GM18868 (cell line): ENCODE measurements at regions not wholly inside any gene's neighbourhood (a gene's known extent, or its start where the extent isn't known, plus 50 kb on each side); places are given as distances from the start of the nearest gene placed in this dataset.
A peak's percentile ranks its signal among the peaks of the same experiment; 100 is the strongest.

Experiments
- ATAC-seq: cut with Tn5 transposase; IDR thresholded peaks from one replicate; pipeline ENCODE4 v1.9.1; 2021; ENCODE audit warnings: mild to moderate bottlenecking, moderate library complexity; ENCODE audit not compliant: unreplicated experiment

DNA sequence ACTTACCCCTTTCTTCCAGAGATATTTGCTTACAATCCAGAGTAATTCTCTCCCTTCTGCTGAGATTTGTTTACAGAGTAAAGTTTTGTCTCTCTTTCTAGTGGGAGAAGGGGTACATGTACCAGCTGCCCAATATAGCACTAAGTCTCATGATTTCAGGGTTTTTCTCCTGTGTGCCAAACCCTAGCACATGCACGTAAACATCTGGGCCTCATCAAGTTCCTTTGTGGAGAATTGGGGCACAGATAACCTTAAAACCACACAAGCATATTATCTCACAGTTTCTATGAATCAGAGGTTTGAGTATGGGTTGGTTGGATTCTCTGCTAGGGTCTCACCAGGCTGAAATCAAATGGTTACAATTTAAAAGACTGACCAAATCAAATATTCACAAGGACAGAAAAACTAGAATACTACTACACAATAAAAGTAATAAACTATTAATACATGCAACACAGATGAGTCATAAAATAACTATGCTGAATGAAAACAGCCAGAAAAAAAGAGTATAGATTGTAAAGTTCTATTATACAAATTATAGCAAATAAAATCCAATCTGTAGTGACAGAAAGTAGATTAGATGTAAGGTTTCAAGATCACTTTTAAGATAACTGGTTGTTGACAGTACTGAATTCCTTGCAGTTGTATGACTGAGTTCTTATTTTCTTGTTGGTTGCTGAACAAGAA is 347.4 kb upstream of the PTBP2 start:
- no peak for ATAC-seq

DNA sequence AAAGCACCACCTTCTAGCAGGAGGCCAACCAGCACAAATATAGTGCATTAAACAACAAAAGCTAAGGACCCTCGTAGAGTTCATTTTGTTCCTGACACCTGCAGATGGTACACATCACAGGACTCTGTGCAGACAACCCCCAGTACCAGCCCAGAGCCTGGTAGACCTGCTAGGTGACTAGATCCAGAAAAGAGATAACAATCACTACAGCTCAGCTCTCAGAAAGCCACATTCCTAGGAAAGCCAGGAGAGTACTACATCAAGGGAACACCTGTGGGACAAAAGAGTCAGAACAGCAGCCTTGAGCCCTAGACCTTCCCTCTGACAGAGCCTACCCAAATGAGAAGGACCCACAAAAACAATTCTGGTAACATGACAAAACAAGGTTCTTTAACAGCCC is 344.7 kb upstream of the PTBP2 start:
- no peak for ATAC-seq

DNA sequence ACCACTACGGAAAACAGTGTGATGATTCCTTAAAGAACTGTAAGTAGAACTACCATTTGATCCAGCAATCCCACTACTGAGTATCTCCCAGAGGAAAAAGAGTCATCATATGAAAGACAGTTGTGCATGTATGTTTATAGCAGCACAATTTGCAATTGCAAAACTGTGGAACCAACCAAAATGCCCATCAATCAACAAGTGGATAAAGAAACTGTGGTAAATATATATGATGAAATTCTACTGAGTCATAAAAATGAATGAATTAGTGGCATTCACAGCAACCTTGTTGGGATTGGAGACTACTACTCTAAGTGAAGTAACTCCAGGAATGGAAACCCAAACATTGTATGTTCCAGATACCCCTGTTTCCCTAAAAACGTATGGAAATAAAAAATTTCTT is 337.0 kb upstream of the PTBP2 start:
- no peak for ATAC-seq

DNA sequence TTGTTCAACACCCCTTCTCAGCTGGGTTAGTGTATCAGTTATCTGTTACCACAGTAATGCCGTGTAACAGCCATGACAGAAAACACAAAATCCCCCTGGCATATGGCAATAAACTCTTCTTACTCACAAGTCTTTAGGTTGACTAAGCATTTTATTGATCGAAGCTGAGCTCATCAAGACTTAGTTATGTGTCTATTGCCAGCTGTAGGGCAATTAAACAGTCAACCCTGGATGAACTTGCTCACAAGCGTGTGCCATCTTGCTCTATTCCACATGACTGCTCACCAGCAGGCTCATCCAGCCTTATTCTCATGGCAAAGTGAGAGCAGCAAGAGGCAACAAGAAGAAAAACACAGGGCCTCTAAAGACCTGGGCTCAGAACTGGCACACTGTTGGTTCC is 333.8 kb upstream of the PTBP2 start:
- ATAC-seq, result no peak

DNA sequence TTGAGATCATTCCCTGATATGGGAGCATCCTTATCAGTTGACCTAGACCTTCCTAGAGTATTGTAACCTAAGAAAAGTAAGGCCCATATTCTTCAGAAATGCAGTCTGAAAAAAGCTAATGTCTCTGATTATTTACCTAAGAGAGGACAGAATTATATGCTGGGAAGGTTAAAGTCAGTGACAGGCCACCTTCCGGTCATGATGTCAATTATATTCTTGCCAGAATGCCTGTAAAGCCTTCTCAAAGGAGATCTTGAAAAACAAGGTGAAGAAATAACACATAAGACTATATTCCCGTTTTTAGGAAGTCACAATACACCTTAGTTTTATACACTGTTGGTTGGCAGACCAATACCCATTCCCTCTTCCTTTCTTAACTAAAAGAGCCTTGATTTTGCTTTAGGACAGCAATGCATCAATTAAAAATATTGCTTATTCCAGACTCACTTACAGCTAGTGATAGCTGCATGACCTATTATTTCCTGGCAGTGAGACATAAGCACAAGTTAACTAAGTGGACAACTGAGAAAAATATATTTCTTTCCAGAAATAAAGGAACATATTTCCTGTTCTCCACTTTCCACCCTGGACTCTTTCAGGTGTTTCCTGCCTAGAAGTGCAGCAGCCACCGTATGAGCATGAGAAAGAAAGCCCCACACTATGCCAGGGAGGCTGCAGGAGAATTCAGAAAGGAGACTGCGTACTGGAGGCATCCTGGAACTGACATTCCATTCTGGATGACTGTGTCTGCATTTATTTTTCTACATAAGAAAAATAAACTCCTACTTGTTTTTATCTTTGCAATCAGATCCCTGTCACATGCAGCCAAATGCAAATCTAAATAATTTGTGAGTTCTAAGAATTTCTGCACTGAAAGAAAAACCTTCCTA is 332.9 kb upstream of the PTBP2 start:
- no peak for ATAC-seq

DNA sequence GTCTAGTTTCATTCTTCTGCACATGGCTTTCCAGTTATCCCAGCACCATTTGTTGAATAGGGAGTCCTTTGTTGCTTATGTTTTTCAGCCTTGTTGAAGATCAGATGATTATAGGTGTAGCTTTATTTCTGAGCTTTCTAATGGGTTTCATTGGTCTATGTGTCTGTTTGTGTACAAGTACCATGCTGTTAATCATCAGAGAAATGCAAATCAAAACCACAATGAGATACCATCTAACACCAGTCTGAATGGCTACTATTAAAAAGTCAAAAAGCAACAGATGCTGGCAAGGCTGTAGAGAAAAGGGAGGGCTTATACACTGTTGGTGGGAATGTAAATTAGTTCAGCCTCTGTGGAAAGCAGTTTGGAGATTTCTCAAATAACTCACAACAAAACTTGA is 321.5 kb upstream of the PTBP2 start:
- no peak for ATAC-seq

DNA sequence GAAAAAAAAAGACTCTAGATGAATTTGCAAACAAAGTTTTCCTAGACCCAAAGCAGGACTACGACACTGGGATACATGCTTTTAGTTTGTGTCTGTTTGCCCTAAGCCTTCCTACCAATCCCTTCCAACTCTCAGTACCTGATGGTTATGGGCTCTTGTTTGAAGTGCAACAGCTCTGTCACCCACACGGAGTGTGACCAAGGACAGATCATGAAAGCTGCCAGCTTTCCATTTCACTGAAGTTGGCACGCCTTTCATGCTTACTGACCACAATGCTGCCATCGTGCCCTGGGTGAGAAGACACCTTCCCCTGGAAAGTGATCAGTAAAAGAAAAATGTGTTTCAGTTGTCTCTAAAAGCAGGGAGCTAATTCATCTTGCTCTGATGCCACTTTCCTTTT is 312.5 kb upstream of the PTBP2 start:
- ATAC-seq, result no peak

DNA sequence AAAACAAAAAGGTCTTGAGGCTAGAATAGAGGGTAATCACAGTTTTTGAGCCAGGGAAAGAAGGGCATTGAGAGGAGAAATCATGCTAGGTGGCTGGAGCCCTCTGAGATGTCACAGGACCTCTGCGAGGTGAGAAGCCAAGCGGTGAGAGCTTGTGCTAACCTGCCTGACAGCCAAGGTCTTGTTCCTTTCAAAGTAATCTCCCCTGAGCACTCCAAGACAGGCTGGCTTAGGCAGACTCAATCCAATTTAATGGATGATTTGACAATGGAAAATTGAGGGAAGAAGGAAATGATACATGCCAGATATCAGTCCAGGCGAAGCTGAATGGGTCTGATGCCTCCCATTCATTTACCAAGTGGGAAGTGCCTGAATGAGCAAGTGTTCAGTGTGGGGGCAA is 311.9 kb upstream of the PTBP2 start:
- ATAC-seq, result no peak

DNA sequence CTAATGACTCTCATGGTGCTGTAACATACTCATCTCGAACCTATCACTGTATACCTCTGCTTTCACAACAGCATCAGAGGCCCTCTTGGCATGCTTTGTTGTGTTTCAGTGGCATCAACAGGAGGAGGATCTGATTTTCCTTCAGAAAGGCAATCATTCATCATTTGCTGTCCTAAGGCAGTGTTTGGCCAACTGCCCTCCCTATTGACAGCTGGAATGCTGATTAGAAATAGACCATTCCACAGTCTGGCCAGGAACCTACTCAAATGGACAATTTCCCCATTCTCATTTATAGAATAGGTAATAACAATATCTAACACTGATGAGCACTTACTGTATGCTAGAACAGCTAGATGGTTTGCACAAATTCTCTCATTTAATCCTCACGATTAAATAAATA is 310.6 kb upstream of the PTBP2 start:
- no peak for ATAC-seq

DNA sequence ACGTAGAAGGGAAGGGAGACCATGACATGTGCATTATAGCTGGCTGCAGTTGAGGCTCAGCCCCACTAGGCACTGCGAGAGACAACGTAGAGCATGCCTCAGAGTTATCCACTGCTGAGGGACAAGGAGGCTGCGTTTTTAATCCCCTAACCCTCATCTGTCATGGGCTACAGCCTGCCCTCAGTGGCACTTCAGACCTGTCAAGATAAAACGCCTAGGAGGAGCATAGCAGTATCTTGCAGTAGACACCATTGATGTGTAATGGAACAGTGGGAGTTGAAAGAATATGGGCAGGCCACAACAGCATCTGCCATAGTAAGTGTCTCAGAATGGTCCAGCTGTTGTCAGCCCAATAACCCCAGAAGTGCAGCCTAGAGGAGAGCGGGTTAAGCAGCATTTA is 307.0 kb upstream of the PTBP2 start:
- no peak for ATAC-seq

DNA sequence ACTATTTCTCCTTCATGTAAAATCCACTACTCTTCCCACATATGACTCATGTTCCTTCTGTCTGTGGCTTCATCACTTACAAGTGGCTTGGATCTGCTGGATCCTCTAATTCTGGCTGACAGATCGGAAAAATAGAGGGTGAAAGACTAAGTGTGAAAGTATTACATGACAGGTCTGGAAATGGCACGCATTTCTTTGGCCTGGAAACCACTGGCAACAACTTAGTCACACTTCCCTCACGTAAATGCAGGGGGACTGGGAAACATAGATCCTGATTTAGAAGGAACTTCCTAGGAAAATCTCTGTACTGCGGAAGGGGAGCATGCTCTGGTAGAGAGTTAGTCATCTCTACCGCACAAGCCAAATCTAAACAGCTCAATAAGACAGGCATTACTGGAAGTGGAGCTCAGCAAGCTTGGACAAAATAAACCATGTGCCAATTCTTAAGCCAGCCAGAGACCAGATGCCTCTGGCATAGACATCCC is 305.4 kb upstream of the PTBP2 start:
- no peak for ATAC-seq

DNA sequence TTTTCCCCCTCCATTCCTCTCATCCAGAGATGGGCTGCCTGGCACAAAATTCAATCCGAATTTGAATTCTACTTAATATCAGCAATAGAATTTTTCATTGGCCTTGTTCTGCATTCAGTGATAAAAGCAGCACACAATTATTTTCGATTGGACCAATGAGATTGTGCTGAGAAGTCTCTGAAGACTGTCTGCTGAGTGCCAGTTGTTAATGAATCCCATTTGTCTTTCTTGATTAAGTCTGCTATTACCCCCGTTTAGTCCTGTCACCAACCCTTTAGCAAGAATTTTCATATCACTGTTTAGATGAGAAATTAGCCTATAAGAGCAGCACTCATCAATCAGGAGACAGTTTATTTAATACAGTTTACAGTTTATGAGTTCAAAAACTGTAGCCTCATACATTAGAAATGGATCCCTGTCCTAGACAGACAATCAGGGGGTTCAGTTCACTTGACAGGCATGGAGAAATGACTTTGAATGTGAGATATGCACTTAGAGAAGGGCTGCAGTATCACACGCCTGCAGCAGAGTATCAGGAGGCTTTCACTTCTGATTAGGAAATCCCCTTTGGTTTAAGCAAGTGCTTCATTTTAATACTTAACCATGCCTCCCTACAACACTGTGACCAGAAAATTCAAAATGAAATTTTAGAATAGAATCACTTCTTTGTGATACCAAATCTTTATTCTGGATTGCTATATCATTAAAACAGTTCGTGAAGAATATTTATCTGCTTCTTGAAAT is 304.7 kb upstream of the PTBP2 start:
- ATAC-seq, result peak; percentile 97

DNA sequence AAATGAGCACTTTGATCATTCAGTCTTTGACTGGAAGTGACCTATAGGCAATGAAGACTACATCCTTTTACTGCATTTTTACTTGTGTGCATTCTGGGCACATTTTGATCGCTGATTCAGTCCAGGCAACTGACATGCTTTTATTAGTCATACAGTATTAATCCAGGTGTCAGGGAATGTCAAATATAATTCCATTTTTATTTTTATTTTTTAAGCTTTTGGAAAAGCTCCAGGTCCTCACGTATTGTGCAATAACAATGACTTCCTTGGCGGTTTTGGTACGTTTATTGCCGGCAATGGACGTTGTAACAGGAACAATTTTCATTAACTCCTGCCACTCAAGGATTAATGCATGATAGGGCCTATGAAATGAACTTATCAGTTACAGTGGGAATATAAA is 302.6 kb upstream of the PTBP2 start:
- no peak for ATAC-seq

DNA sequence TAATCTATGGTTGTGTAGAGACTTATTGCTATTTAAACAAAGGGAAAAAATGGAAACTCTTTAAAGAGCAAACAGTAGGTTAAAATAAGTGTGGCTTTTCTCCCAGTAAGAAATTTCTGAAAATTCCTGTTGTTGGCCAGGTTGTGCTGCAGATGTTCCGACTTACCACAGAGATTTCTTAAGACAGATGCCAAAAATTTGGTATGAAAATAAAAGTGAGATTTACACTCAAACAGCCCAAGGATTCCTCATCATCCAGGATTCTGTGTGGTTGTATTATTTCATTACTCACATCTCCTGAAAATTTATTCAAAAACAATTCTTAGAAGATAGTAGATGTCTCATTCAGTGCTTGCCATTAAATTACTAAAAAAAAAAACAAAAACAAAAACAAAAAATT is 296.7 kb upstream of the PTBP2 start:
- ATAC-seq, result no peak

DNA sequence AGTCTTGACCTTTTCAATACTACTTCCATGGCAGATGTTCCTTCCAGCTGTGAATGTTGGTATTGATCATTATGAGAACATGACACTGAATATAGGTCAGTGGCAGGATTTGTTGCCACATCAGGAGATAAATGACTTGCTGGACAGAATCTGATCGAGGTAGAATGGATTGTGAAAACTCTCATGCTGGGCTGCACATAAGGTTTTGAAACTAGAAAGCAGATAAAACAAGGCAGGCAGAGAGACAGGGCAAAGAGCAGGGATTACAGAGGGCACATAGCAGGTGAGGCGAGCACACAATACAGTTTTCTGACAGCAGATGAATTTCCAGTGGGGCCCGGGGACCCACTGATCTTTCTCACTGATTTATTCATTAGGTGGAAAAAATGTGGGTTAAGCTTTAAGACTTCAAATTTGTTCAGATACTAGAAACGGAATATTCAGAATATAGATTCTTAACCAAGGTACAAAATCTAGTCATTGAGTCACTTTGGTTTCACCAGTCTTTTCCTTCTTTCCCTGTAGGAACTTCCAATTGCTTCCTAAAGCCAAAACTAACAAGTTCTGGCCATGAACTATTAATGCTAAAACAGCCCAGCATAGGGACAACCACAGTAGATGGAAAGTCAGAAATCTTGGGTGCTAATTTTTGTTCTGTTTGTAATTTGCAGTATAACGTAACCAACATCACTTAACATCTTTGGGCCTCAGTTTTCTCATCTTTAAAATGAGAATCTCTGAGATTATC is 296.0 kb upstream of the PTBP2 start:
- ATAC-seq, result no peak

DNA sequence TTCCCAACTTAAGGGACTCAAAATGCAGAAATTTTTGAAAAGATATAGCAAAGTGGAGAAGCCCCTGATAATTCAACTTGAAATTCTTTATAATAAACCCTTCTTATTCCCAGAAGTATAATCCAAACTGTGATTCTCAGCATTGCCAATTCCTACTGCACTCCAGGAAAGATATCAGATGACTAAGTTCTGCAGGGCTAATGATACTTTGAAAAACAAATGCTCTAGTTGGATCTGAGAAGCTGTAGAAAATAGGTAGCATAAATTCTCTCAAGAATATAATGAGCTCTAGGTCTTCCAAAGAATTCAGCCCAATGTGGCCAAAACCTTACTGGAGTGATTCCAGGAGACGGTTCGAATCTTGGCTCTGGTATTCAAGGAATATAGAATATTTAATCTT is 294.0 kb upstream of the PTBP2 start:
- no peak for ATAC-seq

DNA sequence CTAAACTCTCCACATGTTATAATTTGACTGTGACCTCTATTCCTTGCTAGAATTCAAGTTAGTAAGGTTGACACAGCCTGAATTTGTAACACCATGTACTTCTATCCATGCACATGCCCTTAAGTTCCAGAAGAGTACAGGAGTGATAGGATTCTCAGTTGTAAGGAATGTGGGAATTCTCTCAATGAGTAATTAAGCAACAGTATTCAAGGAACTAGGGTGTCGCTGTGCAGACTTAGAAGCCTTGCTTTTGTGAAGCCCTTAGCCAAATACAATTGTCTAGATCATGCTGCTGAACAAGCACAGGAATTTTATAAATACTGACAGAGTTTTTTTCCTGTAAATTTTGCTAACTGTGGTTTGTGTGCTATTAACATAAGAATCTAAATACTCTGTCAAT is 276.3 kb upstream of the PTBP2 start:
- no peak for ATAC-seq

DNA sequence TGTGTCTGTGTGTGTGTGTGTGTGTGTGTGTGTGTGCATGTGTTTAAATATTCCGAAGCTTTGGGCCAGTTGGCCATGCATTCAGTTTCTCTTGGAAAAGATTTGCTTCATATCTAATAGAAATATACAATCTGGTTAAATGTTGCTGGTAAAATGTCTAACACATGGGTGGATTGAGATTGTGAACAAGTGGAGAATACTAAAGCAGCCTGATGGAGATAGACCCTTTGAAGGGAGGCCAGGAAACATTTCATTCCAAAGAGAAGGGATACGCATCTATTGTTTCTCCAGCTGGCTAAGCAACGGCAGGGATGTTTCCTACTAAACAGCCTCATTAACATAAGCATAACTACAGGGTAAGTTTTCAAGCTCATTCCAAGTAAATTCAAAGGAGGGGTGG is 257.5 kb upstream of the PTBP2 start:
- no peak for ATAC-seq

DNA sequence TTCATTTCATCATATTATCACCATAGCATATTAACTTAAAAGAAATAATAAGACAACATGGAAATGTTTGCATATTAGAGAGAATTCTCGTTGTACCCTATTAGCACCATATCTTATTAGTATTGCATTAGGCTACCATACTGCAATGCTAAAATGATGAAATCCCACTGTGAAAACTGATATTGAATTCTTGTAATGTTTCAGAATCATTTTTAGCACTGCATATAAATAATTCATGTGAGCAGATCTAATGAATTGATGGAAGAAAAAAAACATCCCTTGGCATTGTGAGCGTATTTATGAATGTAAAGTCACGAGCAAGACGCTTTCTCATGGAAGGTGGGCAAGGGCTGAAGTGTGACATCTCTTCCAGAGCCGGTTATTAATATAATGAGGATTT is 257.1 kb upstream of the PTBP2 start:
- ATAC-seq, result no peak

DNA sequence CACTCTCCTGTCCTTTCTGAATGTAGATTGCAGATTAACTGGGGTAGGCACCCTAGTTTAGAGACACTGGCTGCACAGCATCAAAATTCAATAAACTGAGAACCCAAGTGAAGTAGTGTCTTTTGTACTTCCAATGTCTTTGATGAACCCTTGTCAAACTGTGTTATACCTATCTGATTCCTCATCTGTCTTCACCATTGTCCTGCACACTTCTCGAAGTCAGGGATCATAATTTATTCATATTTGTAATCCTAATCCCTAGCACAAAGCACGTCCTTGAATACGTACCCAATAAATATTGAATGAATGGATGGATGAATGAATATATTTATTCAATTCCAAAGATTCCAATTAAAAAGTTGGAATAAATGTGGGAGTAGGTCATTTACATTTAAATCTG is 256.6 kb upstream of the PTBP2 start:
- ATAC-seq, result no peak

DNA sequence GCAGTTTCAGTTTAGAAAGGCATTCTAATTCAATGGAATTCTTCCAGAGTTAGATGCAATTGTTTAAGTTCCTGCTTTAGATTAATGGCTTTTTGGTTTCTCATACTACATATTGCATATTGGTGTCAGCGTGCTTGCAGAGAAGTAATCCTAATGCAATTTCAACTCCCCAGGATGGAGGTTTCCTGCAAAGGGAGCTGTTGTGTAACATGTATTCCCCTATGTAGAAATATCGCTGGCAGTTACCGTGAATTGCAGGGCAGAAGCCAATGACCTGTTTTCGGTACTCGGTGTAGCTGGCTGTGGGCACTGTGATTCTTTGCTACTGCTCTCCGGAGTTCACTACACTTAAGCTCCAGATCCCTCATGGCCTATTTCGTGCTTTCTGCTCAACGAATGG is 256.1 kb upstream of the PTBP2 start:
- ATAC-seq, result no peak
